Ishikawa (cell line): ENCODE measurements at regions not wholly inside any gene's neighbourhood (a gene's known extent, or its start where the extent isn't known, plus 50 kb on each side); places are given as distances from the start of the nearest gene placed in this dataset.

Experiments
- FOXM1 ChIP-seq: IDR thresholded peaks from 2 replicates; pipeline ENCODE4 v1.6.1; 2012; ENCODE audit warnings: low read depth, borderline replicate concordance
- RAD21 ChIP-seq: IDR thresholded peaks from 2 replicates; pipeline ENCODE4 v1.6.1; 2012; ENCODE audit warnings: low read depth
- REST ChIP-seq: IDR thresholded peaks from 2 replicates; pipeline ENCODE4 v1.6.1; 2012; ENCODE audit warnings: low read depth, mild to moderate bottlenecking
- TAF1 ChIP-seq: IDR thresholded peaks from 2 replicates; pipeline ENCODE4 v1.6.1; 2012; ENCODE audit warnings: low read depth, mild to moderate bottlenecking

GRCh38 chr14:43147485-43147884 is 1359.6 kb downstream of the FSCB start:
- no peak for TF ChIP-seq FOXM1
- TF ChIP-seq RAD21, result no peak
- TF ChIP-seq TAF1, result no peak
- no peak for TF ChIP-seq REST
